ENCODE measurements at regions not wholly inside any gene's neighbourhood (a gene's known extent, or its start where the extent isn't known, plus 50 kb on each side); places are given as distances from the start of the nearest gene placed in this dataset.
"Not testable (repeated sequence)": the region's sequence is repeated elsewhere in the genome, so short reads cannot be mapped to it uniquely, and the experiment has no call there.

DNA sequence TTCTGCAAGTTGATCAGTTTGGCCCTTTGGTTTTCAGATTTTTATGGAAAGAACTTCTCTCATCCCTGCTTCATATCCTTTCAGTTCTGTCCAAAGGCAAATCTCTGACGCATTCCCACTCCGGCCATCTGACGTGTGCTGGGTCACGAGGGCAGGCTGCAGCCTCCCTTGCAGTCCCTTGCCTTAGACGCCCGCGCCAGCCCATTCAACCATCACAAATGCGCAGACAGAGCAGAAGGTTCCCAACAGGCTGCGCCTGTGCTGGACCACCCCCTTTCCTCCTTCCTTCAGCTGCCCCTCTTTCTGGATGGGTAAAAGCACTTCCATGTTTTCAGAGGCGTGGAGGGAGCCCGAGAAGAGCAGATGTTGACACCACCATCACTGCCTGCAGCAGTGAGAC is 144.2 kb downstream of the BCL2L11 start:
- TF ChIP-seq, protein P1, sequence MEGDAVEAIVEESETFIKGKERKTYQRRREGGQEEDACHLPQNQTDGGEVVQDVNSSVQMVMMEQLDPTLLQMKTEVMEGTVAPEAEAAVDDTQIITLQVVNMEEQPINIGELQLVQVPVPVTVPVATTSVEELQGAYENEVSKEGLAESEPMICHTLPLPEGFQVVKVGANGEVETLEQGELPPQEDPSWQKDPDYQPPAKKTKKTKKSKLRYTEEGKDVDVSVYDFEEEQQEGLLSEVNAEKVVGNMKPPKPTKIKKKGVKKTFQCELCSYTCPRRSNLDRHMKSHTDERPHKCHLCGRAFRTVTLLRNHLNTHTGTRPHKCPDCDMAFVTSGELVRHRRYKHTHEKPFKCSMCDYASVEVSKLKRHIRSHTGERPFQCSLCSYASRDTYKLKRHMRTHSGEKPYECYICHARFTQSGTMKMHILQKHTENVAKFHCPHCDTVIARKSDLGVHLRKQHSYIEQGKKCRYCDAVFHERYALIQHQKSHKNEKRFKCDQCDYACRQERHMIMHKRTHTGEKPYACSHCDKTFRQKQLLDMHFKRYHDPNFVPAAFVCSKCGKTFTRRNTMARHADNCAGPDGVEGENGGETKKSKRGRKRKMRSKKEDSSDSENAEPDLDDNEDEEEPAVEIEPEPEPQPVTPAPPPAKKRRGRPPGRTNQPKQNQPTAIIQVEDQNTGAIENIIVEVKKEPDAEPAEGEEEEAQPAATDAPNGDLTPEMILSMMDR (IDR thresholded peaks at IDR 0.05) = not testable (repeated sequence)
- not testable (repeated sequence) for TF ChIP-seq EZH2 (IDR thresholded peaks at IDR 0.05; ENCODE audit: borderline replicate concordance, insufficient read depth, low read depth, low read length, poor library complexity, severe bottlenecking)
